Ammon's horn (tissue), 1 donor: ENCODE measurements at regions not wholly inside any gene's neighbourhood (a gene's known extent, or its start where the extent isn't known, plus 50 kb on each side); places are given as distances from the start of the nearest gene placed in this dataset.
"Not testable (repeated sequence)": the region's sequence is repeated elsewhere in the genome, so short reads cannot be mapped to it uniquely, and the experiment has no call there.

Experiments
- DNase-seq: peaks from one replicate; pipeline ENCODE4 v3.0.0-alpha.2; 2016; ENCODE audit warnings: low spot score

DNA sequence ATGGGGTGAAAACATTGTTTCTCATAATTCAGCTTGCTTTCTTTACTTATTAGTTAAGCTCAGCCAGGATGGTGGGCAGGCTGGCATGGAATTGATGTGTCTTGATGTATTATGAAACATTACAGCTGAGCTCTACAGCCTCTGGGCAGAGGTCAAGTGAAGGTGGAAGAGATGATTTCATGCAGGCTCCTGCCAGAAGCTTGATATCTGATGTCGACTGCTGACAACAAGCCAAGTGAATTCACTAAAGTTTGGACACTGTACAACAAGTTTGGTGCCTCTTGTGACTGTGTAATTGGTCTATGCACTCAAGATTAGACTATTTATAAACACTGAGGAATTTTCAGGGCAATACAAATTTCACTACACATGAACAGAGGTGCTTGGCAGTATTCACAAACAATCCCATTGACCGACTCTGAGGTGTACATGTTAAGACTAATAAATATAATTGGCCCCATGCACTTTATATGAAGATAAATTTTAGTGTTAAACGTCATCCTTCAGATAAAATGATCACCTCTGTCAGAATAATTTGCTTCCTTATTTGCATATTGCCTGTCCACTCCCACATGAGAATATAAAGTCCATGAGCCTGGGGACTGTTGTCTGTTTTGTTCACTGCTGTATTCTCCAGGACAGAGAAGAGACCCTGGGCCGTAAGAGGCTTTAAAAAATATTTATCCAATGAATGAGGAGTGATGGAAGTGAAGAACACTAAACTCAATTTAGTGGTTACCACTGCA, 612.2 kb downstream of the IQCM start:
- no peak for DNase-seq

DNA sequence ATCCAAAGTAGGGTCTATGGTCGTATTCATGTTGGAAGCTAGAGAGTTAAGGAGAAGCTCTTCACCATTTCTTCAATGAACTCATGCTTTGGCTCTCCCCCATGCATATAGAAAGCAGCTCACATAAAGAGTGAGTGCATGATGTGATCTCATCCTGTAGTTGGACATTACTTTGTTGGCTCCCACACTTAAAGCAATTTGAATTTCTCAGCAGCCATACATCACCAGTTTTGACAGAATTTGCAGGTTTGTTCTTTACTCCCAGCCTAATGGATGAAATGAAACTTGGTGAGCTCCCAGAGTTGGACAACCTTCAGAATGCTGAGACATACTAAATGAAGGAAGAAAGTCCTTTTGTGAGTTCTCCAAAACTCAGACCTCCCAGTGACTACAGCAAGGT, 613.5 kb downstream of the IQCM start:
- DNase-seq = no peak

GRCh38 chr4:149199594-149199993, 616.0 kb downstream of the IQCM start:
- DNase-seq = no peak

GRCh38 chr4:149194061-149194460, 621.6 kb downstream of the IQCM start:
- DNase-seq = no peak

GRCh38 chr4:149187726-149188125, 627.9 kb downstream of the IQCM start:
- no peak for DNase-seq

- no peak for DNase-seq
Observed at GRCh38 chr4:149183638-149184037, 632.0 kb downstream of the IQCM start.

- DNase-seq = not testable (repeated sequence)
Observed at GRCh38 chr4:149181459-149181858, 634.2 kb downstream of the IQCM start.

- no peak for DNase-seq
Observed at GRCh38 chr4:149176039-149176438, 639.6 kb downstream of the IQCM start.

- no peak for DNase-seq
Observed at GRCh38 chr4:149175549-149175948, 640.1 kb downstream of the IQCM start.

- no peak for DNase-seq
Observed at GRCh38 chr4:149173241-149174013, 642.2 kb downstream of the IQCM start.

DNA sequence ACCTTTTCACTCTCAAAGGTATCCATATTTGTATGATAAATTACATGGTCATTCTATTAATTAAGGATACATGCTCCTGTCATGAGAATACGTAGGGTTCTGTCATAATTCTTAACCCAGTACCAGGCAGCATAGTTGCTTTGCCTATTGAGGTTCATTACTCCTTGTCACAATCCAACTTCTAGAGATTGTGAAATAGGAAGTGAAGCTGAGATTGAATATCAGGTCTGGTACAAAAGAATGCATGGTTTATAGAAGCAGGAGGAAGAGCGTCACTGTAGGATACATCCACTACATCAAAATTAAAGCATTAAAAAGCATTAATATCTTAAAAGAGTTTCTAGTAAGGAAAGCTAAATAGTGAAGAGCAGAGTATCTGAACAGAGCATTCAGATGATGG, 647.0 kb downstream of the IQCM start:
- DNase-seq = no peak

- DNase-seq = no peak
Observed at GRCh38 chr4:149166876-149167275, 648.8 kb downstream of the IQCM start.

GRCh38 chr4:149166365-149166764, 649.3 kb downstream of the IQCM start:
- no peak for DNase-seq

DNA sequence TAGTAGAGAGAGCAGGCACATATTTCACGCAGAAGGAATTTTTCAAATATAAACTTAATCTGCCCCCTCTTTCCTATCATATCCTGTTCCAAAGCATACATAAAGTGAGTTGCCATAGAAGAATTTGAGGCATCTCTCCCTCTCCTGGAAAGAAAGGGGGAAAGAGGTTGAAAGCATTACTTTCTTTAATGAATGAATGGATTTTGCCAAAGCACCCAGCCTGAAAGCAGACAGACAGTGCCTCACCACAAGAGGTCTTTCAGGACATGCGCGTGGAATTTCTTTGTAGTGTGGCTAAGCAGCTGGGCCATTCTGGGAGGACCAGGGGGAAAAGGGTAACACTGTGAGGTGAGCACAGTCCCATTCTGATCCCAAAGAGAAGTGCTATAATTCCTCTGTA, 651.4 kb downstream of the IQCM start:
- DNase-seq = no peak

DNA sequence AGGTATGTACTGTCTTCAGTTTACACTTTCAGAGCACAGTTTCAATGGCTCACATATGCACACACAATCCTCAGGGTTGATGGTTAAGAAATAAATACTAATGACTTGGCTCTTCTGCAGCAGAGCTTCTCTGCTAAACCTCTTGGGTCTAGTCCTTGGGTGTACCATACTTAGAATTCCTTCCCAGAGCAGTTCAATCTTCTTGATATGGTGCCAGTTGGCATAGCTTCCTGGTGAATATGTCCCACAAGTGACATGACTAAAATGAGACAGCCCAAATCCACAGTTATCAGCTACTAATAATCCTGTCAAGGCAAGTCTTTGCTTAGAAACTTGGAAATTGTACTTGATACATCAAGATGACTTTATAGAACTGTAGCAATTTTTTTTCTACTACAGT, 654.4 kb downstream of the IQCM start:
- DNase-seq = no peak

GRCh38 chr4:149160370-149160769, 655.3 kb downstream of the IQCM start:
- DNase-seq = no peak

DNA sequence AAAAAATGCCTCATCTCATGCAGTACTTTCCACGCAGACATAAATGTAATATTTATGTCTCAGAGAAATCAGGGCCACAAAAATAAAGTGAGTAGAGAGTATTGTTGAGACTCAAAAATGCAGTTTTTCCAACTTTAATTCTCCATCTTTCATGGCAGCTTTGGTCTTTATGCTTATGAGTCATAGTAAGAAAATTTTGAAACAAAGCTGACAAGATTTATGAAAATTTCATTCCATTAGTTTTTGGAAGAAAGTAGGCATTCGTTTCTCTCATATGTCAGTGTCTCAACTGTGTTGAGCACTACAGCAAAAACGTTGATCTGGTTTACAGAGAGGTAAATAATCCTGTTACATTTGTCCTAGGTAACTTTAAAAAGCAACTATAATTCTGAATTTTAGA, 656.8 kb downstream of the IQCM start:
- DNase-seq = no peak

DNA sequence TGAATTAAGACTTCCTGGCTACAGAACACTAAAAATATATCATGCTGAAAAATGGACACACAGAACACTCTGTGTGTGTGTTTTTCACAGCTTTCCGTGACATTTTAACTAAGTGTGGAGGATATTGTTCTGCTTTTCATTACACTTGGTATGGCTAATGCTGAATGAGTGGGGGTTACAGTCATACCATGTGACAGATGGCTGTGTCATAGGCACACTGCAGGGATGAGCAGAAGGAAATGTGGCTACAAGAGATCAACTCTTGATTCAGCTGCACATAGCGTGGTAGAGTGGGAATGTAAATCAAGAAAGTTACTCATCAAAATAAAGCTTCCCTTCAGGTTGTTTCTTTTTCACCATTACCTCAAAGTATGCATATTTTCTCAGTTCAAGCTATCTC, 669.8 kb downstream of the IQCM start:
- peak; percentile 10 for DNase-seq

DNA sequence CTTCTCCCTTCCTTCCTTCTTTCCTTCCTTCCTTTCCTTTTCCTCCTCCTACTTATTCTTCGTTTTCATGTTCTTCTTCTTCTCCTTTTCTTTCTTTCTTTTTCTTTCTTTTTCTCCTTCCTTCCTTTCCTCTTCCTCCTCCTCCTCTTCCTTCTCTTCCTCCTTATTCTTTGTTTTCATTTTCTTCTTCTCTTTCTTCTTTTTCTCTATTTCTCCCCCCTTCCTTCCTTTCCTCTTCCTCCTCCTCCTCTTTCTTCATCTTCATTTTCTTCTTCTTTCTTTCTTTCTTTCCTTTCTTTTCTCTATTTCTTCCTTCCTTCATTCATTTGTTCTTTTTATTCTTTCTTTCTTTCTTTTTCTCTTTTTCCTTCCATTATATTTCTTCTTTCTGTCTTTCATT, 671.6 kb downstream of the IQCM start:
- DNase-seq = no peak

- DNase-seq = no peak
Observed at GRCh38 chr4:149141391-149141790, 674.3 kb downstream of the IQCM start.

GRCh38 chr4:149140841-149141240, 674.8 kb downstream of the IQCM start:
- DNase-seq = no peak

- no peak for DNase-seq
Observed at GRCh38 chr4:149136951-149137620, 678.6 kb downstream of the IQCM start.

DNA sequence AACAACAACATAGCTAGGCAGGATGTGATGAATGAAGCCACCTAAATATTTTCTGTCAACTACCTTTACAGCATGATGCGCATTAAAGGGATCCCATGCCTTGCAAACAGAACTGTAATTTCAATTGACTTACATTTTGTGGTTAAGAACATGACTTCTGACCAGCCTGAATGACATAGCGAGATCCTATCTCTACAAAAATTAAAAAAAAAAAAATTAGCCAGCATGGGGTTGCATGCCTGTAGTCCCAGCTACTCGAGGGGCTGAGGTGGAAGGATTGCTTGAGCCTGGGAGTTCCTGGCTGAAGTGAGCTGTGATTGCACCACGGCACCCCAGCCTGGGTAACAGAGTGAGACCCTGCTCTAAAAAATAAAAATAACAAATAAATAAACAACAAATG, 680.6 kb downstream of the IQCM start:
- no peak for DNase-seq
